NB4 (cell line): ENCODE measurements at regions not wholly inside any gene's neighbourhood (a gene's known extent, or its start where the extent isn't known, plus 50 kb on each side); places are given as distances from the start of the nearest gene placed in this dataset.
"Not testable (repeated sequence)": the region's sequence is repeated elsewhere in the genome, so short reads cannot be mapped to it uniquely, and the experiment has no call there.

Experiments used
- DNase-seq: peaks from one replicate; pipeline ENCODE4 v3.0.0; 2010; ENCODE audit warnings: low read depth
- H3K4me3 ChIP-seq: one replicate; pipeline ENCODE4 v1.5.1; 2011; ENCODE audit warnings: mild to moderate bottlenecking, low read depth, low read length, moderate library complexity
- MYC ChIP-seq: IDR thresholded peaks from 2 replicates; pipeline ENCODE4 v1.6.1; 2011; ENCODE audit warnings: low read depth, low read length
- POLR2A ChIP-seq: IDR thresholded peaks from 2 replicates; pipeline ENCODE4 v1.6.1; 2011; ENCODE audit warnings: mild to moderate bottlenecking; ENCODE audit not compliant: insufficient read length; ENCODE audit errors: extremely low read depth
- TF ChIP-seq, protein P1 (sequence below): IDR thresholded peaks from 2 replicates; pipeline ENCODE4 v1.6.1; 2011; ENCODE audit warnings: low read depth, low read length
- TF ChIP-seq, protein P2 (sequence below): IDR thresholded peaks from one replicate; pipeline ENCODE4 v1.5.1; 2012; ENCODE audit warnings: low read depth, low read length

DNA sequence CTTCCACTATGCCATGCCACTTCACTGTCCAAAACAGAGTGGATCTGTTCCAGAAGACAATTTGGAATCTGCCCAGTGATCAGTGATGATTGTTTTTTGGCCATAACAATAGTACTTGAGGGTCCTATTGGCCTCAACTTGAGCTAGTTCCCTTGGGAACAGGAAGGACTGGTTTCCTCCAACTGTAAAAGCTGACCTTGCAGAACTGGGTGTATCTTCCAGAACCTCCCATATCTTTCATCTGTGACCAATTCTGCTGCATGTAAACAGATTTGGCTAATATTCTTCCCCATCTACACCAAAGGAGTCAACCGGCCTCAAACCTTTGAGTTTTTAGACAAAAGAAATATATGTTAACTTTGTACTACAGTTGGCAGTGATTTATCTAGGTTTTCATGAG lies 165.1 kb upstream of the TRPC5 start:
- TF ChIP-seq MYC, result no peak
- TF ChIP-seq, protein P1, sequence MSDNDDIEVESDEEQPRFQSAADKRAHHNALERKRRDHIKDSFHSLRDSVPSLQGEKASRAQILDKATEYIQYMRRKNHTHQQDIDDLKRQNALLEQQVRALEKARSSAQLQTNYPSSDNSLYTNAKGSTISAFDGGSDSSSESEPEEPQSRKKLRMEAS, result no peak
- TF ChIP-seq POLR2A, result no peak
- TF ChIP-seq, protein P2, sequence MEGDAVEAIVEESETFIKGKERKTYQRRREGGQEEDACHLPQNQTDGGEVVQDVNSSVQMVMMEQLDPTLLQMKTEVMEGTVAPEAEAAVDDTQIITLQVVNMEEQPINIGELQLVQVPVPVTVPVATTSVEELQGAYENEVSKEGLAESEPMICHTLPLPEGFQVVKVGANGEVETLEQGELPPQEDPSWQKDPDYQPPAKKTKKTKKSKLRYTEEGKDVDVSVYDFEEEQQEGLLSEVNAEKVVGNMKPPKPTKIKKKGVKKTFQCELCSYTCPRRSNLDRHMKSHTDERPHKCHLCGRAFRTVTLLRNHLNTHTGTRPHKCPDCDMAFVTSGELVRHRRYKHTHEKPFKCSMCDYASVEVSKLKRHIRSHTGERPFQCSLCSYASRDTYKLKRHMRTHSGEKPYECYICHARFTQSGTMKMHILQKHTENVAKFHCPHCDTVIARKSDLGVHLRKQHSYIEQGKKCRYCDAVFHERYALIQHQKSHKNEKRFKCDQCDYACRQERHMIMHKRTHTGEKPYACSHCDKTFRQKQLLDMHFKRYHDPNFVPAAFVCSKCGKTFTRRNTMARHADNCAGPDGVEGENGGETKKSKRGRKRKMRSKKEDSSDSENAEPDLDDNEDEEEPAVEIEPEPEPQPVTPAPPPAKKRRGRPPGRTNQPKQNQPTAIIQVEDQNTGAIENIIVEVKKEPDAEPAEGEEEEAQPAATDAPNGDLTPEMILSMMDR, result no peak
- no peak overlapping the region for H3K4me3 ChIP-seq
- DNase-seq, result no peak

DNA sequence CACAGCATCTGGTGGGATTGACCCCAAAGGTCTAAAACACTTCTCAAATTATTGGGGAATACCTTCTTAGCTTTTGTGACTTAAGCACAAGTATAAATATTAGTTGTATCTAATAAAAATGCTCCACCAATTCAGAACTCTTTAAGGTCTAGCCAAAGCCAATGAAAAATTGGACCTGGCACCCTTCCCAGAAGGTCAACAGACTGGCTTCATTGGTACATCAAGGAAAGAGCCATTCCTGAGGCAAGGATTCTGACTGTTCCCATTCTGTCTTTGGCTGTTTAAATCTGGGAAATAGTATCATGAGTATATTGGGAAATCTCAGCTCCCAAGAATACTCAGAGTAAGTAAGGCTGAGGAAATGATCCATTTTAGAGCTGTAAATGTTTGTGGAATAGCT lies 153.0 kb upstream of the TRPC5 start:
- TF ChIP-seq, protein P1, result no peak
- no peak for TF ChIP-seq MYC
- TF ChIP-seq, protein P2, result no peak
- TF ChIP-seq POLR2A, result no peak
- DNase-seq, result no peak

DNA sequence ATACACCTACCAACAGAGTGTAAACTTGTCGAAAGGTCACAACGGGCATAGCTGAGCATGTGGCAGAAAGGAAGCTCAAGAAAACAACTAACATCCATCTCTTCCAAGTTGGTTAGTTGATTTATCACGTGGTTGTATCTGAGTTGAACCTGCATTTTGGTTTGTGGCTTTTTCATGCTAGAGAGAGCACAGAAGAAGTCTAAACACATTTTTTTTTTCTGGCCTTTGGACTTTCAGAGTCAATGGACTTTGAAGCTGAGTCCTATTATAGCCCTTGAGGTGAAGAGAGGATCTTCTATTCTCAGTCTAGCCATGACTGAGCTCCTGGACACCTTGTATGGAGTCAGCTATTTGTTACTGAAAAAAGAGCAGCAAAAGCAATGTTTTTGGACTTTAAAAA lies 150.6 kb upstream of the TRPC5 start:
- no peak overlapping the region for H3K4me3 ChIP-seq
- DNase-seq, result no peak
- TF ChIP-seq, protein P1, result no peak
- no peak for TF ChIP-seq POLR2A
- TF ChIP-seq, protein P2, result no peak
- TF ChIP-seq MYC, result no peak

More for the DNA sequence above, 153.0 kb upstream of the TRPC5 start:
- no peak overlapping the region for H3K4me3 ChIP-seq

DNA sequence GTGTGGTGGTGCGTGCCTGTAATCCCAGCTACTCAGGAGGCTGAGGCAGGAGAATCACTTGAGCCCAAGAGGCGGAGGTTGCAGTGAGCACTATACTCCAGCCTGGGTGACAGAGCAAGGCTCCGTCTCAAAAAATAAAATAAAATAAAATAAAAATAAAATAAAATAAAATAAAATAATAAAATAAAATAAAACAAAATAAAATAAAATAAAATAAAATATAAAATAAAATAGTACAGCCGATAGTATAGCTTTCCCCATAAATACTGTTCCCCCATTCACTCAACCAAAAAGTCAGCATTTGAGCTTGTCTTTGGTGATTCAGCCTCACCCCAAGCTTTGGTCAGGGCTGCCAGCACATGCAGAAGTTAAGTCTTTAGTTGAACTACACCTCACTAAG lies 144.2 kb upstream of the TRPC5 start:
- not testable (repeated sequence) for H3K4me3 ChIP-seq, DNase-seq

- TF ChIP-seq, protein P2, result no peak
- TF ChIP-seq, protein P1, result no peak
- TF ChIP-seq MYC, result no peak
- TF ChIP-seq POLR2A, result no peak
- H3K4me3 ChIP-seq, result no peak overlapping the region
- no peak for DNase-seq
Measured at GRCh38 chrX:112223391-112223790, 140.8 kb upstream of the TRPC5 start.

GRCh38 chrX:112218388-112218787 lies 135.8 kb upstream of the TRPC5 start:
- no peak overlapping the region for H3K4me3 ChIP-seq
- DNase-seq, result no peak
- TF ChIP-seq, protein P2, result no peak
- no peak for TF ChIP-seq MYC
- TF ChIP-seq POLR2A, result no peak
- TF ChIP-seq, protein P1, result no peak
